IMR-90 (cell line): ENCODE measurements at regions not wholly inside any gene's neighbourhood (a gene's known extent, or its start where the extent isn't known, plus 50 kb on each side); places are given as distances from the start of the nearest gene placed in this dataset.

Experiments used
- ATAC-seq: fragments of 200-7000 bp; cut with Tn5 transposase; 2 replicates; pipeline ENCODE4 v1.9.1; 2020; ENCODE audit warnings: low read depth, mild to moderate bottlenecking, moderate library complexity
- BruUV-seq: library from RNA; stranded (reverse); fragments of 400-500 nt; replicated peaks from 2 replicates; lab custom pipeline; 2021; lab: Mats Ljungman, UMichigan
- CTCF ChIA-PET: fragments of 300-600 bp; formaldehyde crosslinking; extraction: SDS; loops from one replicate; lab custom pipeline; 2021; ENCODE audit warnings: antibody characterized with exemption; lab: Yijun Ruan, JAX
- POLR2A ChIA-PET: fragments of 300-600 bp; sonication (Branson Sonifier 250); formaldehyde crosslinking; loops from one replicate; lab custom pipeline; 2022; ENCODE audit warnings: antibody characterized with exemption; ENCODE audit not compliant: unreplicated experiment; lab: Charles Lee
- DNase-seq: peaks from one replicate; pipeline ENCODE4 v3.0.0; 2013
- H2AFZ ChIP-seq: replicated peaks from 2 replicates; pipeline ENCODE3; 2013; ENCODE audit warnings: low read length, mild to moderate bottlenecking; ENCODE audit not compliant: poor library complexity
- H2AK5ac ChIP-seq: 2 replicates; pipeline ENCODE4 v1.6.1; 2013; ENCODE audit warnings: low read depth, low read length, inconsistent platforms
- H2AK9ac ChIP-seq: replicated peaks from 2 replicates; pipeline ENCODE3; 2013; ENCODE audit warnings: mild to moderate bottlenecking, low read depth, low read length, moderate library complexity; ENCODE audit not compliant: poor library complexity
- H2BK120ac ChIP-seq: 2 replicates; pipeline ENCODE4 v1.6.1; 2013; ENCODE audit warnings: low read depth, low read length, inconsistent platforms
- H2BK15ac ChIP-seq: 3 replicates; pipeline ENCODE4 v1.6.1; 2013; ENCODE audit warnings: low read depth, low read length, inconsistent platforms
- H2BK20ac ChIP-seq: 2 replicates; pipeline ENCODE4 v1.6.1; 2013; ENCODE audit warnings: low read depth, mild to moderate bottlenecking, inconsistent platforms, low read length, moderate library complexity
- H2BK5ac ChIP-seq: 2 replicates; pipeline ENCODE4 v1.6.1; 2013; ENCODE audit warnings: mild to moderate bottlenecking, low read depth, low read length, inconsistent platforms; ENCODE audit not compliant: poor library complexity, severe bottlenecking
- H3K14ac ChIP-seq: replicated peaks from 2 replicates; pipeline ENCODE4 v1.6.1; 2013; ENCODE audit warnings: low read depth, low read length, inconsistent platforms
- H3K18ac ChIP-seq: 2 replicates; pipeline ENCODE4 v1.6.1; 2013; ENCODE audit warnings: low read depth, low read length, control low read depth
- H3K23ac ChIP-seq: 2 replicates; pipeline ENCODE4 v1.6.1; 2013; ENCODE audit warnings: low read depth, low read length, inconsistent platforms
- H3K27ac ChIP-seq: 2 replicates; pipeline ENCODE4 v1.5.1; 2013; ENCODE audit warnings: mild to moderate bottlenecking, control low read depth, low read length; ENCODE audit not compliant: insufficient read depth
- H3K27me3 ChIP-seq: 2 replicates; pipeline ENCODE4 v1.6.1; 2013; ENCODE audit warnings: low read length; ENCODE audit not compliant: control insufficient read depth, insufficient read depth
- H3K36me3 ChIP-seq: 2 replicates; pipeline ENCODE4 v1.6.1; 2013; ENCODE audit warnings: low read length, mixed read lengths; ENCODE audit not compliant: control insufficient read depth, insufficient read depth
- H3K4ac ChIP-seq: 2 replicates; pipeline ENCODE4 v1.6.1; 2013; ENCODE audit warnings: low read depth, low read length, inconsistent platforms
- H3K4me1 ChIP-seq: 2 replicates; pipeline ENCODE4 v1.6.1; 2013; ENCODE audit warnings: low read length, mixed read lengths; ENCODE audit not compliant: control insufficient read depth, insufficient read depth
- H3K4me2 ChIP-seq: 2 replicates; pipeline ENCODE4 v1.6.1; 2013; ENCODE audit warnings: low read depth, mild to moderate bottlenecking, control low read depth, low read length, moderate library complexity
- H3K4me3 ChIP-seq: 2 replicates; pipeline ENCODE4 v1.5.1; 2013; ENCODE audit warnings: low read depth, mild to moderate bottlenecking, control low read depth, low read length, moderate library complexity; ENCODE audit not compliant: insufficient read depth
- H3K56ac ChIP-seq: 2 replicates; pipeline ENCODE4 v1.6.1; 2013; ENCODE audit warnings: low read length, inconsistent platforms; ENCODE audit not compliant: insufficient read depth; ENCODE audit errors: extremely low read depth
- H3K79me1 ChIP-seq, 2 experiments: 2 replicates each; pipeline ENCODE4 v1.6.1; 2013; ENCODE audit warnings: low read length in 2 of 2, inconsistent platforms in 1 of 2, low read depth in 1 of 2
- H3K9ac ChIP-seq: 2 replicates; pipeline ENCODE4 v1.6.1; 2013; ENCODE audit warnings: low read depth, low read length, control low read depth
- H3K9me1 ChIP-seq: 2 replicates; pipeline ENCODE4 v1.6.1; 2013; ENCODE audit warnings: low read length, inconsistent platforms; ENCODE audit not compliant: insufficient read depth
- H3K9me3 ChIP-seq: 2 replicates; pipeline ENCODE4 v1.6.1; 2013; ENCODE audit warnings: low read length; ENCODE audit not compliant: control insufficient read depth, insufficient read depth
- H4K20me1 ChIP-seq: 2 replicates; pipeline ENCODE4 v1.6.1; 2013; ENCODE audit warnings: low read length, inconsistent platforms; ENCODE audit not compliant: insufficient read depth
- H4K5ac ChIP-seq: 2 replicates; pipeline ENCODE4 v1.6.1; 2013; ENCODE audit warnings: mild to moderate bottlenecking, low read depth, low read length, control low read depth
- H4K8ac ChIP-seq, 2 experiments: 2 replicates each; pipeline ENCODE4 v1.6.1; 2013; ENCODE audit warnings: low read depth in 2 of 2, low read length in 2 of 2, control low read depth in 1 of 2, inconsistent platforms in 1 of 2
- H4K91ac ChIP-seq: 2 replicates; pipeline ENCODE4 v1.6.1; 2013; ENCODE audit warnings: low read depth, low read length, inconsistent platforms; ENCODE audit not compliant: insufficient read depth
- BHLHE40 ChIP-seq: fragments of 150-350 bp; IDR thresholded peaks from 2 replicates; pipeline ENCODE4 v1.6.1; 2016; ENCODE audit warnings: mild to moderate bottlenecking, low read depth, low read length
- CHD1 ChIP-seq: IDR thresholded peaks from 2 replicates; pipeline ENCODE4 v1.6.1; 2012; ENCODE audit warnings: low read depth, low read length, improper control_type of control experiment
- CTCF ChIP-seq: conservative IDR thresholded peaks from 2 replicates; pipeline ENCODE4 v1.5.1; 2012; ENCODE audit warnings: mild to moderate bottlenecking, low read depth, low read length, improper control_type of control experiment
- MAFK ChIP-seq: IDR thresholded peaks from 2 replicates; pipeline ENCODE4 v1.6.1; 2012; ENCODE audit warnings: low read depth, low read length, improper control_type of control experiment
- MAZ ChIP-seq: IDR thresholded peaks from 2 replicates; pipeline ENCODE4 v1.6.1; 2012; ENCODE audit warnings: low read depth, mild to moderate bottlenecking, low read length, improper control_type of control experiment, moderate library complexity, borderline replicate concordance
- NFE2L2 ChIP-seq: fragments of 150-350 bp; IDR thresholded peaks from 2 replicates; pipeline ENCODE4 v1.6.1; 2016; ENCODE audit warnings: low read depth, mild to moderate bottlenecking, low read length
- RCOR1 ChIP-seq: IDR thresholded peaks from 2 replicates; pipeline ENCODE4 v1.6.1; 2012; ENCODE audit warnings: mild to moderate bottlenecking, low read length, improper control_type of control experiment; ENCODE audit not compliant: insufficient replicate concordance
- RFX5 ChIP-seq: IDR thresholded peaks from 2 replicates; pipeline ENCODE4 v1.8.0; 2012; ENCODE audit warnings: low read depth, mild to moderate bottlenecking, low read length, moderate library complexity
- SMC3 ChIP-seq: fragments of 150-350 bp; IDR thresholded peaks from 2 replicates; pipeline ENCODE4 v1.6.1; 2016; ENCODE audit warnings: low read depth, mild to moderate bottlenecking, antibody characterized with exemption, low read length, moderate library complexity
- USF2 ChIP-seq: fragments of 150-350 bp; IDR thresholded peaks from 2 replicates; pipeline ENCODE4 v1.6.1; 2017; ENCODE audit warnings: mild to moderate bottlenecking, antibody characterized with exemption, low read length, low read depth
- WGBS, 2 experiments: methylation state at CpG; one replicate each; pipeline versions ENCODE4 v1.1.5 to v1.1.7; 2013; ENCODE audit warnings: missing lambda C conversion rate in 2 of 2; ENCODE audit not compliant: insufficient read length in 1 of 2; ENCODE audit errors: extremely low coverage in 2 of 2; 5-methylcytosine and 5-hydroxymethylcytosine counted together
- dilution Hi-C: fragments of 300-500 bp; cut with HindIII; formaldehyde crosslinking; loops from one replicate; pipeline ENCODE4 v1.14.3; 2018; ENCODE audit warnings: low sequenced_read_pairs; ENCODE audit not compliant: unreplicated experiment
- in situ Hi-C: fragments of 300-500 bp; cut with MboI; formaldehyde crosslinking; loops from 3 replicates; pipeline ENCODE4 v1.14.3; 2019; ENCODE audit warnings: low sequenced_read_pairs, inconsistent platforms, mixed read lengths
- intact Hi-C: fragments of 100-400 bp; cut with micrococcal nuclease; formaldehyde crosslinking; loops from 2 replicates; pipeline ENCODE4 v1.10.0; 2022

- no TSS peak for BruUV-seq
- Histone ChIP-seq H3K23ac (no peak overlapping the region), H2AK9ac (no peak overlapping the region), H3K79me1 (no peaks in the 10 kb centered on the region), H3K9me1 (no peaks in the 10 kb centered on the region), H4K91ac (no peak overlapping the region), H3K36me3 (no peaks in the 10 kb centered on the region), H3K4me2 (no peak overlapping the region), H2BK5ac (no peak overlapping the region), H3K18ac (no peak overlapping the region), H3K4ac (no peak overlapping the region), H2BK120ac (no peak overlapping the region), H4K5ac (no peak overlapping the region), H3K14ac (no peak overlapping the region), H2AFZ (no peak overlapping the region), H3K9me3 (no peaks in the 10 kb centered on the region), H4K20me1 (no peaks in the 10 kb centered on the region), H4K8ac (no peak overlapping the region), H2AK5ac (no peak overlapping the region), H3K27ac (no peak overlapping the region), H3K4me1 (no peaks in the 10 kb centered on the region), H3K56ac (no peak overlapping the region), H3K9ac (no peak overlapping the region), H2BK15ac (no peak overlapping the region), H3K27me3 (no peaks in the 10 kb centered on the region), H3K4me3 (no peak overlapping the region), H2BK20ac (no peak overlapping the region)
- ChIA-PET CTCF (no interaction called here), POLR2A (no interaction called here)
- in situ Hi-C loops: no loop called here
- DNase-seq: no peak
- intact Hi-C loops: no loop called here
- no peak for TF ChIP-seq RCOR1
- TF ChIP-seq BHLHE40: no peak
- no peak for TF ChIP-seq MAFK
- no peak for TF ChIP-seq CTCF
- TF ChIP-seq MAZ: no peak
- TF ChIP-seq USF2: no peak
- no peak for TF ChIP-seq NFE2L2
- TF ChIP-seq SMC3: no peak
- TF ChIP-seq CHD1: no peak
- TF ChIP-seq RFX5: no peak
- no CpG with 5 or more reads among the region's 3 CpGs for WGBS, 2 experiments
- no peak for ATAC-seq
- dilution Hi-C loops: no loop called here
Measured at GRCh38 chr9:79461712-79462111, 110.1 kb upstream of the TLE4 start.
